ENCODE measurements at regions not wholly inside any gene's neighbourhood (a gene's known extent, or its start where the extent isn't known, plus 50 kb on each side); places are given as distances from the start of the nearest gene placed in this dataset.

DNA sequence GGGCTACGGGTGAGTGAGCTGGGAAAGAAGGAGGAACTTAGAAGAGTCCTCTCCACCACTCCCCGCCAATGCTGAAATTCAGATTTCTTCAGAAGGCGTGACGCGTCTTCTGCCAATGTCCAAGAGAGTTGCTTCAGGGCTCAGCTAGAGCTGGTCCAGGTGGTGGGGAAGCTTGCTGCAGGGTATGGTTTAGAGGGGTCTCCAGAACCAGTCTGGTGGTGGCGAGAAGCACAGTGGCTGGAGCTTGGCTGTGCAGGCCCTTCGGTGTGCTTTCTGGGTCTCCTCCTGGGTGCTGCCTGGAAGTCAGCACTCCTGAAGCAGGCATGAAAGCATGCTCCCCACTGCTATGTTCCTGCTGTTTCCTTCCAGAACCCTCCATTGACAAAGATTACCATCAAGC lies 387.2 kb downstream of the PTPRU start:
- H4K20me1 ChIP-seq (ENCODE audit: insufficient read depth), result no peaks in the 10 kb centered on the region
- TF ChIP-seq POLR2AphosphoS5 (IDR thresholded peaks at IDR 0.05), result no peak
- TF ChIP-seq CTCF (IDR thresholded peaks at IDR 0.05; ENCODE audit: poor library complexity, severe bottlenecking), result no peak
- TF ChIP-seq RAD21 (conservative IDR thresholded peaks at IDR 0.05), result no peak
- no peak for TF ChIP-seq EZH2 (IDR thresholded peaks at IDR 0.05; ENCODE audit: borderline replicate concordance, insufficient read depth, low read length, poor library complexity, severe bottlenecking)
- no peak for TF ChIP-seq TAF1 (IDR thresholded peaks at IDR 0.05; ENCODE audit: low read depth)
- TF ChIP-seq MXI1 (conservative IDR thresholded peaks at IDR 0.05; ENCODE audit: poor library complexity, severe bottlenecking), result no peak
- TF ChIP-seq SMC3 (conservative IDR thresholded peaks at IDR 0.05; ENCODE audit: poor library complexity), result no peak
- TF ChIP-seq EP300 (conservative IDR thresholded peaks at IDR 0.05; ENCODE audit: poor library complexity, severe bottlenecking), result no peak

DNA sequence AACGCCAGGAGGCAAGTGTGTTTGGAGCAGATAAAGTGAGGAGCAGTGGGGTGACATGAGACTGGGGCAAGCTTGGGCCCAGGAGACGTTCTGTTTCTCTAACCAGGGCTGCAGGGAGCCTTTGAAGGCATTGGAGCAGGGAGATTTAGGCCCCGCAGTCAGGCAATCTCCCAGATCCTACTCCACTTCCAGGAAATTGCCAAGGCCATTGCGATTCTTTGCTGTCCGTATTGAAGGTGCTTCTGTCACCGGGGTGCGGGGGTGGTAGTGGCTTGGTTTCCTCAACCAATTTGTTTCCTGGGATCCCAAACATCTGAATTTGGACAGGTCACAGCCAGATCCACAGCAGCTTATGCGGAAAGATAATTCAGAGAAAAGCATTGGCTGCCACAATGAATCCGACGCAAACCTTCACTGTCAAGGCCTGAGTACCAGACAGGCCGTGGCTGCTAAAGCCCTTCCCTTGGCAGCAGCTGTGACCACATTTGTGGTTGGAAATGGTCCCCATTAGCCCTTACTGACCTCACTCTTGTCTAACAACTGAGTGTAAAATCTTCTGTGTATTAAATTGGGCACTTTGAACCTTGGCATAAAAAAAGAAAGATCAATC lies 385.6 kb downstream of the PTPRU start:
- no peaks in the 10 kb centered on the region for H3K79me2 ChIP-seq (replicated peaks; ENCODE audit: insufficient read depth, low read length)
- no peak overlapping the region for H3K4me2 ChIP-seq (ENCODE audit: low read length)
- H3K9ac ChIP-seq (ENCODE audit: low read length), result no peak overlapping the region
- H2AFZ ChIP-seq (ENCODE audit: low read depth, low read length), result no peak overlapping the region
- H3K27me3 ChIP-seq (ENCODE audit: insufficient read depth, low read depth, low read length), result no peaks in the 10 kb centered on the region
- H3K36me3 ChIP-seq (ENCODE audit: insufficient read depth, low read length), result no peaks in the 10 kb centered on the region
- H3K27ac ChIP-seq (ENCODE audit: low read length), result no peak overlapping the region
- H4K20me1 ChIP-seq (ENCODE audit: insufficient read depth), result no peaks in the 10 kb centered on the region
- no peaks in the 10 kb centered on the region for H3K9me2 ChIP-seq (ENCODE audit: insufficient read depth, low read length)
- no peaks in the 10 kb centered on the region for H3K9me3 ChIP-seq (ENCODE audit: low read length)
- no peaks in the 10 kb centered on the region for H3F3A ChIP-seq (ENCODE audit: insufficient read depth, low read length, poor library complexity, severe bottlenecking)
- TF ChIP-seq CTCF (IDR thresholded peaks at IDR 0.05; ENCODE audit: poor library complexity, severe bottlenecking), result no peak
- TF ChIP-seq TAF1 (IDR thresholded peaks at IDR 0.05; ENCODE audit: low read depth), result no peak
- TF ChIP-seq SMC3 (conservative IDR thresholded peaks at IDR 0.05; ENCODE audit: poor library complexity), result no peak
- TF ChIP-seq REST (IDR thresholded peaks at IDR 0.05; ENCODE audit: borderline replicate concordance), result no peak
- no peak overlapping the region for H3K4me3 ChIP-seq (ENCODE audit: low read length)

More for the DNA sequence above, 387.2 kb downstream of the PTPRU start:
- Histone ChIP-seq H3F3A (ENCODE audit: insufficient read depth, low read length, poor library complexity, severe bottlenecking) (no peaks in the 10 kb centered on the region), H2AFZ (ENCODE audit: low read depth, low read length) (no peak overlapping the region), H3K27ac (ENCODE audit: low read length) (no peak overlapping the region), H3K79me2 (replicated peaks; ENCODE audit: insufficient read depth, low read length) (no peaks in the 10 kb centered on the region), H3K9me2 (ENCODE audit: insufficient read depth, low read length) (no peaks in the 10 kb centered on the region), H3K9ac (ENCODE audit: low read length) (no peak overlapping the region), H3K4me3 (ENCODE audit: low read length) (no peak overlapping the region), H3K27me3 (ENCODE audit: insufficient read depth, low read depth, low read length) (no peaks in the 10 kb centered on the region), H3K4me2 (ENCODE audit: low read length) (no peak overlapping the region), H3K36me3 (ENCODE audit: insufficient read depth, low read length) (no peaks in the 10 kb centered on the region), H3K9me3 (ENCODE audit: low read length) (no peaks in the 10 kb centered on the region)

Data from neural cell (in vitro differentiated cells).